AG04449 (cell line): ENCODE measurements at regions not wholly inside any gene's neighbourhood (a gene's known extent, or its start where the extent isn't known, plus 50 kb on each side); places are given as distances from the start of the nearest gene placed in this dataset.

Source experiments
- CTCF ChIA-PET: fragments of 350-600 bp; formaldehyde crosslinking; extraction: SDS; loops from one replicate; lab custom pipeline; 2021; ENCODE audit warnings: antibody characterized with exemption; lab: Yijun Ruan, JAX
- POLR2A ChIA-PET: fragments of 400-600, 350-600 bp; formaldehyde crosslinking; extraction: SDS; loops from one replicate; lab custom pipeline; 2020; ENCODE audit warnings: antibody characterized with exemption, inconsistent platforms; lab: Yijun Ruan, JAX
- DNase-seq: peaks from one replicate; pipeline ENCODE4 v3.0.0-alpha.2; 2010; ENCODE audit warnings: low read depth, low spot score
- H3K4me3 ChIP-seq: 2 replicates; pipeline ENCODE4 v1.5.1; 2011; ENCODE audit warnings: low read depth, mild to moderate bottlenecking, control low read depth, low read length
- CTCF ChIP-seq: IDR thresholded peaks from one replicate; pipeline ENCODE4 v1.5.1; 2011; ENCODE audit warnings: mild to moderate bottlenecking, moderate library complexity, low read length, control low read depth, inconsistent platforms; ENCODE audit not compliant: insufficient read depth; ENCODE audit errors: missing control alignments

- POLR2A ChIA-PET = no interaction called here
- no peak for TF ChIP-seq CTCF
- no peak overlapping the region for H3K4me3 ChIP-seq
- CTCF ChIA-PET = no interaction called here
- no peak for DNase-seq
Observed at GRCh38 chr6:163886428-163886827, 471.9 kb downstream of the QKI start.

GRCh38 chr6:163883984-163884383 is 469.5 kb downstream of the QKI start:
- no peak overlapping the region for H3K4me3 ChIP-seq
- TF ChIP-seq CTCF = no peak
- no peak for DNase-seq
- POLR2A ChIA-PET = no interaction called here
- CTCF ChIA-PET = no interaction called here

- POLR2A ChIA-PET = no interaction called here
- no peak for TF ChIP-seq CTCF
- CTCF ChIA-PET = no interaction called here
- no peak overlapping the region for H3K4me3 ChIP-seq
- DNase-seq = no peak
Observed at GRCh38 chr6:163878698-163879097, 464.2 kb downstream of the QKI start.

- no peak for DNase-seq
- ChIA-PET POLR2A (no interaction called here), CTCF (no interaction called here)
- TF ChIP-seq CTCF = no peak
- H3K4me3 ChIP-seq = no peak overlapping the region
Observed at GRCh38 chr6:163877877-163878639, 463.5 kb downstream of the QKI start.

GRCh38 chr6:163876391-163876790 is 461.9 kb downstream of the QKI start:
- H3K4me3 ChIP-seq = no peak overlapping the region
- ChIA-PET CTCF (no interaction called here), POLR2A (no interaction called here)
- no peak for TF ChIP-seq CTCF
- DNase-seq = no peak

GRCh38 chr6:163874784-163875183 is 460.3 kb downstream of the QKI start:
- POLR2A ChIA-PET = no interaction called here
- H3K4me3 ChIP-seq = no peak overlapping the region
- TF ChIP-seq CTCF = no peak
- CTCF ChIA-PET = no interaction called here
- no peak for DNase-seq
